Loucy (cell line): ENCODE measurements at regions not wholly inside any gene's neighbourhood (a gene's known extent, or its start where the extent isn't known, plus 50 kb on each side); places are given as distances from the start of the nearest gene placed in this dataset.
A peak's percentile ranks its signal among the peaks of the same experiment; 100 is the strongest.

Experiments
- H2AFZ ChIP-seq: fragments of 200-600 bp; sonication (generic); 2 replicates; pipeline ENCODE4 v1.6.0; 2016; ENCODE audit warnings: antibody characterized with exemption, mild to moderate bottlenecking, low read length, moderate library complexity
- H3F3A ChIP-seq: fragments of 200-600 bp; 2 replicates; pipeline ENCODE4 v1.6.0; 2016; ENCODE audit warnings: antibody characterized with exemption, low read depth, mild to moderate bottlenecking
- H3K27me3 ChIP-seq: fragments of 200-600 bp; sonication (generic); 2 replicates; pipeline ENCODE4 v1.6.1; 2014; ENCODE audit warnings: low read length, mild to moderate bottlenecking; ENCODE audit not compliant: insufficient read depth, poor library complexity, severe bottlenecking
- H3K36me3 ChIP-seq: fragments of 200-600 bp; sonication (generic); 2 replicates; pipeline ENCODE4 v1.6.1; 2016; ENCODE audit warnings: low read length; ENCODE audit not compliant: insufficient read depth
- H3K4me1 ChIP-seq: fragments of 200-600 bp; sonication (generic); 2 replicates; pipeline ENCODE4 v1.5.1; 2014; ENCODE audit warnings: low read length, mild to moderate bottlenecking; ENCODE audit not compliant: insufficient read depth, poor library complexity, severe bottlenecking
- H3K4me2 ChIP-seq: fragments of 200-600 bp; sonication (generic); 2 replicates; pipeline ENCODE4 v1.6.0; 2014; ENCODE audit warnings: antibody characterized with exemption, low read length, low read depth, mild to moderate bottlenecking; ENCODE audit not compliant: poor library complexity, severe bottlenecking
- H3K4me3 ChIP-seq: fragments of 200-600 bp; sonication (generic); 2 replicates; pipeline ENCODE4 v1.5.1; 2014; ENCODE audit warnings: low read length, mild to moderate bottlenecking, mixed read lengths; ENCODE audit not compliant: poor library complexity, severe bottlenecking
- H3K79me2 ChIP-seq: fragments of 200-600 bp; sonication (generic); 2 replicates; pipeline ENCODE4 v1.6.1; 2014; ENCODE audit warnings: low read length; ENCODE audit not compliant: insufficient read depth
- H3K9ac ChIP-seq: fragments of 200-600 bp; sonication (generic); 2 replicates; pipeline ENCODE4 v1.6.0; 2014; ENCODE audit warnings: mild to moderate bottlenecking, low read depth, low read length, moderate library complexity; ENCODE audit not compliant: poor library complexity, severe bottlenecking
- H3K9me2 ChIP-seq: fragments of 200-600 bp; sonication (generic); replicated peaks from 2 replicates; pipeline ENCODE4 v1.6.1; 2016; ENCODE audit warnings: low read depth, low read length, mixed read lengths
- H3K9me3 ChIP-seq: fragments of 200-600 bp; sonication (generic); 2 replicates; pipeline ENCODE4 v1.6.1; 2014; ENCODE audit warnings: mild to moderate bottlenecking, antibody characterized with exemption, low read length, low read depth; ENCODE audit not compliant: insufficient read depth
- H4K20me1 ChIP-seq: fragments of 200-600 bp; sonication (generic); 2 replicates; pipeline ENCODE4 v1.6.0; 2014; ENCODE audit warnings: antibody characterized with exemption, low read length, mild to moderate bottlenecking; ENCODE audit not compliant: insufficient read depth, poor library complexity, severe bottlenecking
- EZH2phosphoT487 ChIP-seq: fragments of 200-600 bp; IDR thresholded peaks from 2 replicates; pipeline ENCODE4 v1.6.1; 2018; ENCODE audit warnings: antibody characterized with exemption, mild to moderate bottlenecking, moderate library complexity, borderline replicate concordance
- TF ChIP-seq, protein P1 (sequence below): fragments of 200-600 bp; sonication (generic); conservative IDR thresholded peaks from 2 replicates; pipeline ENCODE4 v1.5.1; 2014; ENCODE audit warnings: mild to moderate bottlenecking, antibody characterized with exemption, low read length

DNA sequence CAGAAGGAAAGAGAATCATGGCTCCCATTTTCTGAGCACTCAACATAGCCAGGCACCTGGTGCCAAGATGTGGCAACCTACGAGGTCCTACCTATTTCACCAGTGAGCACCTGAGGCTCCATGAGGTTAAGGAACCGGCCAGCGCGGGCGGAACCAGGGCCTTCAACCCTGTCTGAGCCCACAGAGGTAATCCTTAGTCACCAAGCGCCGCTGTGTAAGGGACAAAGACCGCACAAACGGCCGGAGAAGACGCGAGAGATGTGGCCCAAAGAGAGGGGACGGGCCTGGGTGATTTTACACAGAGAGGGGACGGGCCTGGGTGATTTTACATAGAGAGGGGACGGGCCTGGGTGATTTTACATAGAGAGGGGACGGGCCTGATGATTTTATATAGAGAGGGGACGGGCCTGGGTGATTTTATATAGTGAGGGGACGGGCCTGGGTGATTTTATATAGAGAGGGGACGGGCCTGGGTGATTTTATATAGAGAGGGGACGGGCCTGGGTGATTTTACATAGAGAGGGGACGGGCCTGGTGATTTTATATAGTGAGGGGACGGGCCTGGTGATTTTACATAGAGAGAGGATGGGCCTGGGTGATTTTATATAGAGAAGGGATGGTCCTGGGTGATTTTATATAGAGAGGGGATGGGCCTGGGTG, 114.2 kb downstream of the SMIM20 start:
- H3K36me3 ChIP-seq, result no peaks in the 10 kb centered on the region
- no peaks in the 10 kb centered on the region for H3K9me3 ChIP-seq
- TF ChIP-seq, protein P1, sequence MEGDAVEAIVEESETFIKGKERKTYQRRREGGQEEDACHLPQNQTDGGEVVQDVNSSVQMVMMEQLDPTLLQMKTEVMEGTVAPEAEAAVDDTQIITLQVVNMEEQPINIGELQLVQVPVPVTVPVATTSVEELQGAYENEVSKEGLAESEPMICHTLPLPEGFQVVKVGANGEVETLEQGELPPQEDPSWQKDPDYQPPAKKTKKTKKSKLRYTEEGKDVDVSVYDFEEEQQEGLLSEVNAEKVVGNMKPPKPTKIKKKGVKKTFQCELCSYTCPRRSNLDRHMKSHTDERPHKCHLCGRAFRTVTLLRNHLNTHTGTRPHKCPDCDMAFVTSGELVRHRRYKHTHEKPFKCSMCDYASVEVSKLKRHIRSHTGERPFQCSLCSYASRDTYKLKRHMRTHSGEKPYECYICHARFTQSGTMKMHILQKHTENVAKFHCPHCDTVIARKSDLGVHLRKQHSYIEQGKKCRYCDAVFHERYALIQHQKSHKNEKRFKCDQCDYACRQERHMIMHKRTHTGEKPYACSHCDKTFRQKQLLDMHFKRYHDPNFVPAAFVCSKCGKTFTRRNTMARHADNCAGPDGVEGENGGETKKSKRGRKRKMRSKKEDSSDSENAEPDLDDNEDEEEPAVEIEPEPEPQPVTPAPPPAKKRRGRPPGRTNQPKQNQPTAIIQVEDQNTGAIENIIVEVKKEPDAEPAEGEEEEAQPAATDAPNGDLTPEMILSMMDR, result no peak
- no peak for TF ChIP-seq EZH2phosphoT487
- H3K9ac ChIP-seq, result no peak overlapping the region
- no peaks in the 10 kb centered on the region for H4K20me1 ChIP-seq
- H3K4me1 ChIP-seq, result no peaks in the 10 kb centered on the region
- H3K9me2 ChIP-seq, result no peaks in the 10 kb centered on the region
- no peaks in the 10 kb centered on the region for H3K27me3 ChIP-seq
- H2AFZ ChIP-seq, result no peak overlapping the region
- no peaks in the 10 kb centered on the region for H3K79me2 ChIP-seq
- no peak overlapping the region for H3K4me3 ChIP-seq
- H3F3A ChIP-seq, result no peaks in the 10 kb centered on the region
- no peak overlapping the region for H3K4me2 ChIP-seq

DNA sequence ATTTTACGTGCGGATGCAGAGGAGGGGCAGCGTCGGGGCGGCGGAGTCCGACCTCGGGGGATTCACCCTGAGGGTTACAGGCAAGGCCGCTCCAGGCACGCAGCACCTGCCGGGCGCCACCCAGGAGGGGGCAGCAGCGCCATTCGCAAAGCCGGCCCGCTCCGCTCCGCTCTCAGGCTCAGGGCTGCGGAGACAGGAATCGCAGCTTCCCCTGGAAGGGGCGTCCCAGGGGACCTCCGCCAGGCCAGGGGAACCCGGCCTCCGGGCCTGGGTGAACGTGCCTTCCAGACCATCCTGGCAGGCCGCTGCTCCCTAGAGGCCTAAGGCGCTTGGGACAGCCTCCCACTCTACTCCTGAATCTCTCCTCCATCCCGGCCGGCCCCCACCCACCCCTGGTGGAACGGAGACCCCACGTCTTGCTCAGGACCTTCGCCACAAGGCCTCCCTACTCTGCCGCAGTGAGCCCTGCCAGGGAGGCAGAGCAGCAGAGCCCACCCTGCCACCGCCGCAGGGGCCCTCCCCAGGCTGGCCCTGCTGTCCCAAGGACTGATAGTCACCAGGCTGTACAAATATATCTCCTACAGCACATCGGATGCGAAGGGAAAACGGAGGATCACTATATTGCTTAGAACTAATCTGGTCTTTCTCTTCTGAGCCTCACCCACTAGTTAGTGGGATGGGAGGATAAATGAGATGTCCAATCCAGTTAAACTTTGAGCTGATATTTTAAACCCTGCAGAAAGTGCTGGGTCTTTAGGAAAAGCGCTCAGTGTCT, 115.0 kb downstream of the SMIM20 start:
- H3K4me3 ChIP-seq, result no peak overlapping the region
- no peak overlapping the region for H3K4me2 ChIP-seq
- H2AFZ ChIP-seq, result no peak overlapping the region
- H3K27me3 ChIP-seq, result no peaks in the 10 kb centered on the region
- H3K79me2 ChIP-seq, result no peaks in the 10 kb centered on the region
- no peaks in the 10 kb centered on the region for H3K36me3 ChIP-seq
- no peaks in the 10 kb centered on the region for H3K9me3 ChIP-seq
- H3K9me2 ChIP-seq, result no peaks in the 10 kb centered on the region
- TF ChIP-seq, protein P1, result 0 out of 2 replicates have a peak, but pooled peaks have one; percentile 11
- TF ChIP-seq EZH2phosphoT487, result no peak
- H3K9ac ChIP-seq, result no peak overlapping the region
- H3K4me1 ChIP-seq, result no peaks in the 10 kb centered on the region
- no peaks in the 10 kb centered on the region for H4K20me1 ChIP-seq
- H3F3A ChIP-seq, result no peaks in the 10 kb centered on the region

DNA sequence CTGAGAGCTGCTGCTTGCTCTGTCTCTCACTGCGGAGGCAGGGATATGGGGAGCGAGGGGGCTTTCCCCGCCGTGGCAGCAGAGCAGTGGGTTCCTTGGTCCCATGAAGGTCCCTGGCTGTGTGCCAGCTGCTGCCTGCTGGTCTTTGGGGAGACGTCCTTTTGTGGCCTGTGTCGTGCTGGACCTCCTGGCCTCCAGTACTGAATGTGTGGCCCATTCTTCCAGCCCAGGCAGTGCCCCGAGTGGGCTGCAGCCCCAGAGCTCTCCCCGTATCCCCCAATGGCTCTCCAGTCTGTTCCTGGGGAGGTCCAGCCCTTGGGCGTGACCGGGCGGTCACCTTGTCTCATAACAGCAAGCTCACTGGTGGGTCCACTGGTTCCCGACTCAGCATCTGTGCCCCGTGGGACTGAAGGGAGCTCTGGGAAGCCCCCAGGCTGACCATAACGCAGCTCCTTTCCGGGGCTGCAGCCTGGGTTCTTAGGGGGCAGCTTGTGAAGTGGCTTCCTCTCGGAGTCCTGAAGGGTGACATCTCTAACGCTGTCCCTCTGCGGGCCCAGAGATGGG, 115.6 kb downstream of the SMIM20 start:
- H3K9me2 ChIP-seq, result no peaks in the 10 kb centered on the region
- H3K9ac ChIP-seq, result no peak overlapping the region
- no peak overlapping the region for H3K4me3 ChIP-seq

More for the DNA sequence above, 115.6 kb downstream of the SMIM20 start:
- no peak overlapping the region for H2AFZ ChIP-seq
- H3K27me3 ChIP-seq, result no peaks in the 10 kb centered on the region
- H4K20me1 ChIP-seq, result no peaks in the 10 kb centered on the region
- no peaks in the 10 kb centered on the region for H3K9me3 ChIP-seq
- H3K4me2 ChIP-seq, result no peak overlapping the region
- no peaks in the 10 kb centered on the region for H3K36me3 ChIP-seq
- TF ChIP-seq EZH2phosphoT487, result no peak
- TF ChIP-seq, protein P1, result no peak
- no peaks in the 10 kb centered on the region for H3K4me1 ChIP-seq
- H3F3A ChIP-seq, result no peaks in the 10 kb centered on the region
- no peaks in the 10 kb centered on the region for H3K79me2 ChIP-seq
